CD14-positive monocyte (primary cell): ENCODE measurements at regions not wholly inside any gene's neighbourhood (a gene's known extent, or its start where the extent isn't known, plus 50 kb on each side); places are given as distances from the start of the nearest gene placed in this dataset.

ENCODE experiments used
- DNase-seq, 3 donors: peaks; one replicate each; pipeline ENCODE4 v3.0.0-alpha.2; 2011 to 2022
- H2AFZ ChIP-seq: 2 replicates; pipeline ENCODE4 v1.6.0; 2012; ENCODE audit warnings: mild to moderate bottlenecking, low read depth, low read length, inconsistent platforms; ENCODE audit not compliant: insufficient read depth, poor library complexity, severe bottlenecking
- H3K27ac ChIP-seq, 2 donors: 1 replicate in 1 of 2; 2 replicates in 1 of 2; pipeline ENCODE4 v1.5.1; 2012 to 2013; ENCODE audit warnings: low read length in 2 of 2, control low read depth in 1 of 2, inconsistent platforms in 1 of 2, low read depth in 1 of 2, mild to moderate bottlenecking in 1 of 2
- H3K27me3 ChIP-seq, 2 donors: one replicate each; pipeline versions ENCODE4 v1.6.0 to v1.6.1; 2011 to 2013; ENCODE audit warnings: low read length in 2 of 2; ENCODE audit not compliant: control insufficient read depth in 2 of 2, insufficient read depth in 2 of 2
- H3K36me3 ChIP-seq, 2 donors: replicated peaks in 1 of 2; 1 replicate in 1 of 2; 2 replicates in 1 of 2; pipeline versions ENCODE4 v1.5.1 to v1.6.1; 2012 to 2013; ENCODE audit warnings: low read length in 2 of 2, control low read depth in 1 of 2, inconsistent platforms in 1 of 2, mild to moderate bottlenecking in 1 of 2; ENCODE audit not compliant: insufficient read depth in 2 of 2, control insufficient read depth in 1 of 2
- H3K4me1 ChIP-seq, 2 donors: 1 replicate in 1 of 2; 2 replicates in 1 of 2; pipeline versions ENCODE4 v1.5.1 to v1.6.1; 2012 to 2013; ENCODE audit warnings: low read length in 2 of 2, control low read depth in 1 of 2, inconsistent platforms in 1 of 2, mild to moderate bottlenecking in 1 of 2, moderate library complexity in 1 of 2; ENCODE audit not compliant: insufficient read depth in 2 of 2, control insufficient read depth in 1 of 2
- H3K4me2 ChIP-seq: replicated peaks from 2 replicates; pipeline ENCODE3; 2012; ENCODE audit warnings: low read length, moderate library complexity, mild to moderate bottlenecking; ENCODE audit not compliant: poor library complexity, severe bottlenecking; ENCODE audit errors: extremely low read depth
- H3K4me3 ChIP-seq, 3 experiments: fragments of 200-600 bp in 1 of 3; sonication (generic) in 1 of 3; replicated peaks in 1 of 3; 1 replicate in 2 of 3; 2 replicates in 1 of 3; pipeline ENCODE4 v1.5.1; 2011 to 2013; ENCODE audit warnings: low read length in 3 of 3, mild to moderate bottlenecking in 3 of 3, control low read depth in 2 of 3, low read depth in 2 of 3, inconsistent platforms in 1 of 3, moderate library complexity in 1 of 3
- H3K79me2 ChIP-seq: 2 replicates; pipeline ENCODE4 v1.6.0; 2012; ENCODE audit warnings: mild to moderate bottlenecking, control low read depth, inconsistent platforms, low read length, moderate library complexity; ENCODE audit not compliant: insufficient read depth
- H3K9ac ChIP-seq: 2 replicates; pipeline ENCODE4 v1.6.0; 2017; ENCODE audit warnings: low read length, mild to moderate bottlenecking; ENCODE audit not compliant: insufficient read depth, poor library complexity, severe bottlenecking
- H3K9me3 ChIP-seq, 2 donors: replicated peaks in 1 of 2; 1 replicate in 1 of 2; 2 replicates in 1 of 2; pipeline versions ENCODE4 v1.5.1 to v1.6.1; 2012 to 2013; ENCODE audit warnings: low read length in 2 of 2, control low read depth in 1 of 2; ENCODE audit not compliant: control insufficient read depth in 1 of 2, insufficient read depth in 1 of 2
- H4K20me1 ChIP-seq: 2 replicates; pipeline ENCODE4 v1.6.0; 2012; ENCODE audit warnings: mild to moderate bottlenecking, low read length, control low read depth, moderate library complexity; ENCODE audit not compliant: insufficient read depth
- H3K27ac Mint-ChIP-seq, 7 donors: one replicate each; pipeline ENCODE4 v1.8.0; 2020; ENCODE audit warnings: mild to moderate bottlenecking in 7 of 7, mixed read lengths in 7 of 7, moderate library complexity in 6 of 7, inconsistent platforms in 2 of 7
- H3K27me3 Mint-ChIP-seq, 3 donors: one replicate each; pipeline ENCODE4 v1.8.0; 2021 to 2022; ENCODE audit warnings: low read depth in 3 of 3, mild to moderate bottlenecking in 3 of 3, mixed read lengths in 3 of 3, moderate library complexity in 3 of 3, inconsistent platforms in 1 of 3
- H3K36me3 Mint-ChIP-seq, 2 donors: one replicate each; pipeline ENCODE4 v1.8.0; 2020; ENCODE audit warnings: mixed read lengths in 2 of 2, inconsistent platforms in 1 of 2, mild to moderate bottlenecking in 1 of 2
- H3K4me1 Mint-ChIP-seq: one replicate; pipeline ENCODE4 v1.8.0; 2020; ENCODE audit warnings: mild to moderate bottlenecking, mixed read lengths
- H3K4me3 Mint-ChIP-seq, 2 donors: one replicate each; pipeline ENCODE4 v1.8.0; 2020; ENCODE audit warnings: mild to moderate bottlenecking in 2 of 2, mixed read lengths in 2 of 2, moderate library complexity in 1 of 2
- H3K9me3 Mint-ChIP-seq, 7 donors: one replicate each; pipeline ENCODE4 v1.8.0; 2020 to 2022; ENCODE audit warnings: mixed read lengths in 7 of 7, mild to moderate bottlenecking in 6 of 7, moderate library complexity in 6 of 7, inconsistent platforms in 2 of 7
- CTCF ChIP-seq: fragments of 200-600 bp; IDR thresholded peaks from one replicate; pipeline ENCODE4 v1.8.0; 2022; ENCODE audit warnings: antibody characterized with exemption, mild to moderate bottlenecking
- WGBS: methylation state at CpG from one replicate; pipeline ENCODE4 v1.1.5; 2013; ENCODE audit warnings: missing lambda C conversion rate; ENCODE audit not compliant: insufficient coverage; 5-methylcytosine and 5-hydroxymethylcytosine counted together
- intact Hi-C, 2 donors: fragments of 100-400 bp; cut with micrococcal nuclease; formaldehyde crosslinking; loops; one replicate each; pipeline versions ENCODE4 v1.15.0 to v1.15.1; 2023

GRCh38 chr2:139631966-139632365 lies 851.8 kb upstream of the NXPH2 start:
- Mint-ChIP-seq H3K27me3 (peaks cover 0 to 2% (median 0%) of the 10 kb centered on the region in 3 donors), H3K4me1 (no peaks in the 10 kb centered on the region), H3K36me3 (no peaks in the 10 kb centered on the region), H3K27ac (no peak overlapping the region), H3K4me3 (no peak overlapping the region), H3K9me3 (peaks cover 0 to 4% (median 0%) of the 10 kb centered on the region in 7 donors)
- Histone ChIP-seq H3K4me1 (no peaks in the 10 kb centered on the region), H3K9ac (no peak overlapping the region), H3K27ac (no peak overlapping the region), H3K27me3 (no peaks in the 10 kb centered on the region), H3K79me2 (no peaks in the 10 kb centered on the region), H2AFZ (no peak overlapping the region), H3K4me3 (no peak overlapping the region), H4K20me1 (no peaks in the 10 kb centered on the region), H3K4me2 (no peak overlapping the region), H3K9me3 (peaks cover 0 to 12% of the 10 kb centered on the region in 2 donors), H3K36me3 (no peaks in the 10 kb centered on the region)
- DNase-seq, result no peak
- intact Hi-C loops, result no loop called here
- TF ChIP-seq CTCF, result no peak
- no CpG with 5 or more reads among the region's 1 CpG for WGBS

GRCh38 chr2:139628931-139629330 lies 848.7 kb upstream of the NXPH2 start:
- Mint-ChIP-seq H3K36me3 (no peaks in the 10 kb centered on the region), H3K4me1 (no peaks in the 10 kb centered on the region), H3K9me3 (peaks cover 0 to 3% (median 0%) of the 10 kb centered on the region in 7 donors), H3K27me3 (peaks cover 0 to 2% (median 0%) of the 10 kb centered on the region in 3 donors), H3K27ac (no peak overlapping the region), H3K4me3 (no peak overlapping the region)
- Histone ChIP-seq H3K36me3 (no peaks in the 10 kb centered on the region), H3K4me3 (no peak overlapping the region), H4K20me1 (no peaks in the 10 kb centered on the region), H3K4me1 (no peaks in the 10 kb centered on the region), H3K27me3 (no peaks in the 10 kb centered on the region), H3K9me3 (peaks cover 0 to 5% of the 10 kb centered on the region in 2 donors), H3K79me2 (no peaks in the 10 kb centered on the region), H3K27ac (no peak overlapping the region), H3K9ac (no peak overlapping the region), H2AFZ (no peak overlapping the region), H3K4me2 (no peak overlapping the region)
- TF ChIP-seq CTCF, result no peak
- no peak for DNase-seq
- intact Hi-C loops, result no loop called here
- no CpG with 5 or more reads among the region's 2 CpGs for WGBS
